GM21367 (cell line): ENCODE measurements at regions not wholly inside any gene's neighbourhood (a gene's known extent, or its start where the extent isn't known, plus 50 kb on each side); places are given as distances from the start of the nearest gene placed in this dataset.
"Not testable (repeated sequence)": the region's sequence is repeated elsewhere in the genome, so short reads cannot be mapped to it uniquely, and the experiment has no call there.

Source experiments
- ATAC-seq: cut with Tn5 transposase; IDR thresholded peaks from one replicate; pipeline ENCODE4 v1.9.1; 2021; ENCODE audit not compliant: unreplicated experiment

GRCh38 chrX:129091097-129091496 is 432.2 kb downstream of the SMARCA1 start:
- ATAC-seq, result no peak

GRCh38 chrX:129086802-129087201 is 436.5 kb downstream of the SMARCA1 start:
- ATAC-seq, result no peak

- ATAC-seq, result not testable (repeated sequence)
Observed at GRCh38 chrX:129084291-129084690, 439.0 kb downstream of the SMARCA1 start.

- no peak for ATAC-seq
Observed at GRCh38 chrX:129077424-129078170, 445.7 kb downstream of the SMARCA1 start.

- no peak for ATAC-seq
Observed at GRCh38 chrX:129071390-129071789, 451.9 kb downstream of the SMARCA1 start.

GRCh38 chrX:129065895-129066294 is 457.4 kb downstream of the SMARCA1 start:
- no peak for ATAC-seq

GRCh38 chrX:129058405-129058804 is 464.9 kb downstream of the SMARCA1 start:
- no peak for ATAC-seq

- ATAC-seq, result no peak
Observed at GRCh38 chrX:129043138-129043537, 480.2 kb downstream of the SMARCA1 start.

GRCh38 chrX:129041319-129041718 is 482.0 kb downstream of the SMARCA1 start:
- ATAC-seq, result no peak

- no peak for ATAC-seq
Observed at GRCh38 chrX:129040124-129040523, 483.2 kb downstream of the SMARCA1 start.

- no peak for ATAC-seq
Observed at GRCh38 chrX:129039176-129039575, 484.1 kb downstream of the SMARCA1 start.

- ATAC-seq, result no peak
Observed at GRCh38 chrX:129037389-129037788, 485.9 kb downstream of the SMARCA1 start.

GRCh38 chrX:129035180-129035579 is 488.1 kb downstream of the SMARCA1 start:
- no peak for ATAC-seq

- no peak for ATAC-seq
Observed at GRCh38 chrX:129034196-129034595, 489.1 kb downstream of the SMARCA1 start.

- no peak for ATAC-seq
Observed at GRCh38 chrX:129026202-129026601, 497.1 kb downstream of the SMARCA1 start.

GRCh38 chrX:129025376-129025775 is 497.9 kb downstream of the SMARCA1 start:
- ATAC-seq, result no peak

- ATAC-seq, result no peak
Observed at GRCh38 chrX:129019412-129019811, 503.9 kb downstream of the SMARCA1 start.

GRCh38 chrX:129015381-129015780 is 507.9 kb downstream of the SMARCA1 start:
- ATAC-seq, result no peak

- ATAC-seq, result no peak
Observed at GRCh38 chrX:129013574-129013973, 509.7 kb downstream of the SMARCA1 start.

- ATAC-seq, result no peak
Observed at GRCh38 chrX:129007631-129008030, 515.7 kb downstream of the SMARCA1 start.

GRCh38 chrX:129006491-129006890 is 516.8 kb downstream of the SMARCA1 start:
- ATAC-seq, result no peak

GRCh38 chrX:129000797-129001196 is 522.5 kb downstream of the SMARCA1 start:
- no peak for ATAC-seq

- no peak for ATAC-seq
Observed at GRCh38 chrX:129000018-129000417, 523.3 kb downstream of the SMARCA1 start.
